SKM-1 (cell line): ENCODE measurements at regions not wholly inside any gene's neighbourhood (a gene's known extent, or its start where the extent isn't known, plus 50 kb on each side); places are given as distances from the start of the nearest gene placed in this dataset.

ENCODE experiments used
- DNase-seq: peaks from one replicate; lab custom pipeline; 2025; ENCODE audit not compliant: unreplicated experiment; lab: John Stamatoyannopoulos, UW

- DNase-seq, result no peak
Measured at GRCh38 chr19:29098091-29098490, 114.9 kb downstream of the UQCRFS1 start.

DNA sequence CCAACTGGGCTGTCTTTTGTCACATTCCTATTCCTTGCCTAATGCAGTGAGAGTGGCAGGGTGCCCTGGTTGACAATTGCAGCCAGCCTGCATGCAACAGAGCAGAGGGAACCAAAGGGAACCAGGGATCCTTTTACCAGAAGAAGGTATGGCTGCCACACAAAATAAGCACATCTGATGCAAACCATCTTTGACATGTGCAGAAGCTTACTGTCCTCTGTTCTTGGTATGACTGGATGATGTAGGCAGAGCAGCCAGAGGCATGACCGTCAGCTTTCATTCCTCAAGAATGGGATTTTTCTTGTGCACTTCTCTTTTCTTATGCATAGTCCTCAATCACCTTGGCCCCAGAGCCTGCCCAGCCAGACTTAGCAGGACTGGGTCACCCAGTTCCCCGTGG lies 116.1 kb downstream of the UQCRFS1 start:
- no peak for DNase-seq

GRCh38 chr19:29093553-29093908 lies 119.4 kb downstream of the UQCRFS1 start:
- no peak for DNase-seq

DNA sequence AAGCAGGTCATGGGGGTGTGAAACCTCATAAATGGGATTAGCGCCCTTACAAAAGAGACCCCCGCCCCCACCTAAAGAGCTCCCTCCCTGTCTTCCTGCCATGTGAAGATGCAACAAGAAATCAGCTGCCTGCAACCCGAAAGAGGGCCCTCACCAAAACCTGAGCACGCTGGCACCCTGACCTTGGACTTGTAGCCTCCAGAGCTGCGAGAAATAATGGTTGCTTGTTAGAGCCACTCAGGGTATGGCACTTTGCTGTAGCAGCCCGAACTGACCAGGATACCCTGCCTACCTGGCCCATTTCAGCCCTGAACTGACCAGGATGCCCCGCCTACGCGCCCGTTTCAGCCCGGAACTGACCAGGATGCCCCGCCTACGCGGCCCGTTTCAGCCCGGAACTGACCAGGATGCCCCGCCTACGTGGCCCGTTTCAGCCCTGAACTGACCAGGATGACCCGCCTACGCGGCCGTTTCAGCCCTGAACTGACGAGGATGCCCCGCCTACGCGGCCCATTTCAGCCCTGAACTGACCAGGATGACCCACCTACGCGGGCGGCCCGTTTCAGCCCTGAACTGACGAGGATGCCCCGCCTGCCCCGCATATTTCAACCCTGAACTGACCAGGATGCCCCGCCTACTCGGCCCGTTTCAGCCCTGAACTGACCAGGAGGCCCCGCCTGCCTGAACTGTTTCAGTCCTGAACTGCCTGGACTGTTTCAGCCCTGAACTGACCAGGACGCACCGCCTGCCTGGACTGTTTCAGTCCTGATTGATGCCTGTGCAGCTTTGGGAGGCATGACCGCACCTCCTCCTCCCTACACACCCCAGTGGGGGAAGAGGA lies 120.0 kb downstream of the UQCRFS1 start:
- no peak for DNase-seq

DNA sequence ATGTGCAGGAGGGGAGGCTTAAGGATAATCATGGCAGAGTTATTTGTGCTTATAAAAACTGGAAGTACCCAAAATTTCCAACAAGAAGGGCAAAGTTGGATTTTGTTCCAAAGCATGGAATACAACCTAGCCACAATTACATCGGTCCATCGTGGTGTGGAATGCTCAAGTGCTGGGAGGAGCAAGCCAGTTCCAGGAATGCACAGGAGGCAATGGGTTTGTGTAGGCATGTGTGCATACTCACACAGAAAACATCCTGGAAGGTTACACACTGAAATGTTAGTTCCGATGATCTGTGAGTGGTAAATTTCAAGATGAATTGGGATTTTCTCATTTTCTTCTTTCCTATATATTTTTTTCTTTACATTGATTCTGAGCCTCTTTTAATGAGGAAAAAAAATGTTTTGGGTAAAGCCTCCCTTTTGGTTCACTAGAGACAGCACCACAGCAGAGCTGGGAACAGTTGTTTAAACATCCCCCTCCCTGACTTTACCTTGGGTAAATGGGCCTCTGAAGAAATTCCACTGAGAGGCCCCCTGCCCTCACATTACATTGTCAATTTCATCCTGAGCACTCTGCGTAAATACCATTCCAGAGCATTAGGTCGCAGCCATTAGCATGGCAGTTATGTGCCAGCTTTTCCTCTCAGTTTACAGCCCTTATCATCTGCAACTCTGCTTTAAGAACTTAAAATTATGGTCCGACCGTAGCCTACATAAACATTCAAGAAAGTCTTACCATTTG lies 122.0 kb downstream of the UQCRFS1 start:
- no peak for DNase-seq

DNA sequence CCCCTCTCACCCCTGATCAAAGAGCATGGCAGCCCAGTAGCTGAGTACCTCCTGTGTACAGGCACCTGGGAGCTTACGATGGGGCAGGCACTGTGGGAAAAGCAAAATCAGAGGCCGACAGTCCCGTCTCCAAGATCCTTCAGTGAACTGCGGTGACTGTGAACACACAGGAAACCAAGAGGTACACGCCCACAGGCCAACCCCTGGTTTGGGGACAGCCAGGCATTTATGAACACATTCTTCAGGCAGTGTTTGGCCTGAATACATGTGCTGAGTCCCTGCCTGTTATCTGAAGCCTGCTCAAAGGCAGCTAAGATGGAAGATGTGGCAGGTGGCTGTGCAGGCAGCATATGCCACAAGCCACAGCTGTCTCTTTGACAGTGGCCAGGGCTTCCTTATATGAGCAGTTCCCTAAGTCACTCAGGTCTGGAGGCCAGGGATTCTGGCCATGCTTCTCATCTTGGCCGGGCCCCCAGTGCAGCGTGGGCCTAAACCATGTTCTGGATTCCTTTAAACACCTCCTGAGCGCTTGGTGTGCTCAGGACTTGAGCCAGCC lies 123.6 kb downstream of the UQCRFS1 start:
- no peak for DNase-seq

GRCh38 chr19:29088761-29089160 lies 124.2 kb downstream of the UQCRFS1 start:
- DNase-seq, result no peak

GRCh38 chr19:29086646-29087045 lies 126.3 kb downstream of the UQCRFS1 start:
- no peak for DNase-seq

DNA sequence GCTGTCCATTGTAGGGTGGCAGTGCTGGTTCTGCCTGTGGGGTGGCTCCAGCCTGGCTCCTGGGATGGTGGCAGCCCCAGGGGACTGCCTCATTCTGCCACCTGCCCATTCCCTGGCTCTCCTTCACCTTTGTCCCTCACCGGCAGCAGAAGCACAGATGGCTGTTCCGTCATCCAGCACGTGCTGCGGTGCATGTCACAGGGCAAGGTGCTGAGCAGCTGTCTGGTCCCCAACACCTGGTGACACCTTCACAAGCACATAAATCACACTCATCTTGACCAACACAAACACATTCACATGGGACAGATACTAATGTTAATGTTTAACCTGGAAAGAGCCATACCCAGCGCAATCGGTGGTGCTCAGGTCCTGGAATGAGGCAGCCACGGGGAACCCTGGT lies 126.8 kb downstream of the UQCRFS1 start:
- DNase-seq, result no peak

DNA sequence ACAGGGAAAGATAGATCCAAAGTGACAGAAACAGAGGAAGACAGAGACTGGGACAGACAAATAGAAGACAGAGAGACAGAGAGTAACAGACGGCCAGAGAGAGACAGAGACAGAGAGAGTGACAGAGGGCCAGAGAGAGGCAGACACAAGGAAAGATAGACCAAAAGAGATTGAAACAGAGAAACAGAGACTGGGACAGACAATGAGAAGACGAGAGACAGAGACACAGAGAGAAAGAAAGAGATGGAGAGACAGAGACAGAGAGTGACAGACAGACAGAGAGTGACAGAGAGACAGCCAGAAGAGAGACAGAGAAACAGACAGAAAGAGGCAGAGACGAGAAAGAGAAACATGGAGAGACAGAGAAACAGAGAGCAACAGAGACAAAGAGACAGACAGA lies 127.3 kb downstream of the UQCRFS1 start:
- DNase-seq, result no peak

DNA sequence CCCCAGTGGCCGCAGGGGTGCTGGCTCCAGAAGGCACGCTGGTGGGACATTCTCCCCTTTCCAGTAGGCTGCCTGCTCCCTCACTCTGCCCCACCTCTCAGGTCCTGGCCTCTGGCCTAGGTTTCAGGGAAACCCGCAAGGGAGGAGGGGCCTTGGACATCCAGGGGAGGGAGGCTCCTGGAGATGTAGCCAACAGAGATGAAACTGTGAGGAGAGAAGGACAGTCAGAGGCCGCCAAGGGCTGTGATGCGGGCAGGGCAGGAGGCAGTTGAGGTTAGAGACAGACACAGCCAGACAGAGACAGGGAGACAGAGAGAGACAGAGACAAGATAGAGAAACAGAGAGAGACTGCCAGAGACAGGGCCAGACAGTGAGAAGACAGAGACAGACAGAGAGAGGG lies 127.7 kb downstream of the UQCRFS1 start:
- no peak for DNase-seq

DNA sequence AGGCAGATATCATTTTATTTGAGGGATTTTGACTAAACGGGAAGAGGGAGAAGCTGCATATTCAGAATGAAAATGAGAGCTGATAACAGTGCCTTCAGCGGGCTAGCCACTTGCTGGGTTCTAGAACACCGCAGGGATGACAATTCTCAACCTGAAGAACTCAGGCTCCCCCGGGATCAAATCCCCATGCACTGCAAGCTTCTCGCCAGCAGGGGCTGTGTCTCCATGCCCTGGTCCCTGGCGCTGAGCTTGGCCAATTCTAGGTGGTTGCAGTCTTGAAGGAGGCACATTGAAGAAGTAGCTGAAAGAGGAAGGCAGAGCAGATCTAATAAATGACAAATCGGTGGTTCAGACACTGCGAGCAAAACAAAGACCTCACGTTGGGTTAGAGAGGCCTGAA lies 128.7 kb downstream of the UQCRFS1 start:
- DNase-seq, result no peak

GRCh38 chr19:29083863-29084262 lies 129.1 kb downstream of the UQCRFS1 start:
- DNase-seq, result no peak

DNA sequence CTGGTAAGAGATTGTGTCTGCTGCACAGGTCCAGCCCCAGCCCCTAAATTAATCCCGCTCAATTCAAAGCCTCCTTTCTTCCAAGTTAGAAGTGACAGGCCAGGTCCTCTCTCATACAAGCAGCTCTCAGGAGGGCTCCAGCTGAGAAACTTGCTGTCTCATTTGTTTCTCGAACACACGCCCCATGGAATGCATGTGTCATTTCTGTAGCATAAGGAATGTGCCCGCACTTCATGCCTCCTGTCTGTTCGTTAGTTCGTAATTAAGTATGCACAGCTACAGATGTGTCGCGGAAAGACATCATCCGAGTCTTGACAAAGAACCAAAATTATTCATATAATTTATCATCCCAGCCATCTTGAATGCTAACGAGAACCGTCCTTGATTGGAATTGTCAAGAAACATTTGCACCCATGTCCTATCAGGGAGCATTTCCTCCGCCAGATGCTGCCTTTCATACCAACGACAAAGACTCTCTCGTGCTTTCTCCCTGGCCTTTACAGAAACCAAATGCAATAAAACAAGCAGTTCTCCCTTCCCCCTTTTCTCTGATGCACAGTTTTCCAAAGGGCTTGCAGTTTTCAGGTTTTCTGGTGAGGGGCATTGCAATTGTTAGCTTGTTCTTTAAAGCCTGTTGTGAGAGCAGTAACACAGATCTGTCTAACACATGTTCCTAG lies 133.5 kb downstream of the UQCRFS1 start:
- DNase-seq, result no peak

GRCh38 chr19:29076963-29077362 lies 136.0 kb downstream of the UQCRFS1 start:
- DNase-seq, result no peak

- DNase-seq, result no peak
Measured at GRCh38 chr19:29076161-29076560, 136.8 kb downstream of the UQCRFS1 start.

- no peak for DNase-seq
Measured at GRCh38 chr19:29075149-29075548, 137.8 kb downstream of the UQCRFS1 start.

DNA sequence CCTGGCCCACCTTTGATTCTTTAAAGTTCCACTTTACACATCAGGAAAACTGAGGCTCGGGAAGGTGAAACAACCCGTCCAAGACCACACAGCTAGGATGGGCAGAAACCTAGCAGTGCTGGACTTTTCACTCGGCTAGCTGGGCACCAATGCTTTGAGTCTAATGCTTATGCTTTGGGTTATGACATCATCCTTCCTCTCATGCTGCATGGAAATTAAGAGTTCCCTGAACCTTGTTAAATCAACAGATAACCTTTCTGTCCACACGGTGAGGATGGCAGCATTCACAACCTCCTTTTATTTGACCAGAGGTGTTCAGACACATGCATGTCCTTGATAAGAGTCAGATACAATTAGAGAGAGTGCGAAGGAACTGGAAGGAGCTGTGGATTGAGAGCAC lies 138.4 kb downstream of the UQCRFS1 start:
- DNase-seq, result no peak

DNA sequence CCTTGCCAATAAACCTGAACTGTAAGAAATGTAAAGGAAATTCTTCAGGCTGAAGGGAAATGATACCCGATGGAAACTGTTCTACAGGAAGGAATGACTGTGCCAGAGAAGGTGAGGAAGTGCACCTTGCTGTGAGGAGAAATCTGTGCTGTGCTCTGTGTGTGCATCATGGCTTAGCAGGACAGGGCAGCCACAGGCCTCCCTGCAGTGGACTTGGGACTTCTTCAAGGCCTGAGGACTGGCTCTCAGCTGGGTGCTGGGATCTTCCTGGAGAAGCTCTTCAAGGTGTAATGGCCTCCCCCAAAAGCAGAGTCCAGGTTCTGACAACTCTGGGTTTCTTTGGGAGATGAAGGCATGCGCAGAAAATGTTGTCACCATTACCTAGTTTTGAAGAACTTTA lies 145.1 kb downstream of the UQCRFS1 start:
- no peak for DNase-seq

DNA sequence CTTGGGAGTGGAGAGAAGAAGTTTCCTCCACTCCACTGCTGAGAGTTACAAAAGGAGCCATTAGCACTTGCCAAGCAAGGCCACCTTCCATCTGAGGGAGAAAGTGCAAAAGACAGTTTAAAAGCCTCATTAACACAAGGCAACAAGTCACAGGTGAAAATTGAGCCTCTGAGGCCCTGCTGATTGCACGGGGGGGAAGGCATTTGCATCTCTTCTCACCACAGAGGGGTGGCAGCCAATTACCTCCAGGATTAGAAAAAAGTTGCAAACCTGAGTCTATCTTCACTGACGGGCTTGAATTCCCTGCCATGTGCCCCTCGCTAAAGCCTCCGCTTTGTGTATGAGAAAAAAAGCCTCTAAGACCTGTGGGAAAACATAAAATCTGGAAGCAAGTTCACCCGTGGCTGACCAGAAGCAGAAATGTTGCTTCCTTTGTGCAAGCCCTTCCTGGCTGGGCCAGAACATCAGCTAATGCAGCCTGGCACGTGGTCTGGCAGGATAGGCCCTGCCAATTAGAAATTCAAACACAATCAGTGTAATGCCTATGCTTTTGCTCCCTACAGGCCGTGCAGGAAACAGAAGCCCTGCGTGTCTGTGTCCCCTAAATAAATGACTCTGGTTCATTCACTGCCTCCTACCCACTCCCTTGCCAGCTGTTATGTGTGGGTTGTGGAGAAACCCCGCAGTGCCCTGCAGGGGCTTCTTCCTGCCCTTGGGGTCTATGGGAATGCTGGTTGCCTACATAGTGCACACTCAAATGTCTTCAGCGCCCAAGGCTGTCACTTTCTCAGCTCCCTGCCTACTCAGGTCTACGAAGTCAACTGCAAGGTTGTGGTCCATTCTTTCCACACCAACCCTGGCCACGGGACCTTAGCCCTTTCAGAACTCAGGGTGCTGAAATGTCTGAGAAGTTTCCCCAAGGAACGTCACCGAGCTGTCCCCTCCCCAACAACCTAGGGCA lies 150.2 kb downstream of the UQCRFS1 start:
- DNase-seq, result no peak
